Neuronal stem cell (in vitro differentiated cells): ENCODE measurements at regions not wholly inside any gene's neighbourhood (a gene's known extent, or its start where the extent isn't known, plus 50 kb on each side); places are given as distances from the start of the nearest gene placed in this dataset.

Experiments
- DNase-seq: peaks from one replicate; pipeline ENCODE4 v3.0.0-alpha.2; 2013; ENCODE audit warnings: low spot score
- H2AFZ ChIP-seq: one replicate; pipeline ENCODE4 v1.6.1; 2013; ENCODE audit warnings: mild to moderate bottlenecking, low read length, inconsistent platforms
- H2AK5ac ChIP-seq: 2 replicates; pipeline ENCODE4 v1.6.1; 2013; ENCODE audit warnings: low read depth, mild to moderate bottlenecking, inconsistent platforms, low read length, moderate library complexity, mixed read lengths
- H2BK120ac ChIP-seq: 2 replicates; pipeline ENCODE4 v1.6.1; 2013; ENCODE audit warnings: low read depth, mild to moderate bottlenecking, inconsistent platforms, low read length, moderate library complexity, mixed read lengths
- H2BK12ac ChIP-seq: one replicate; pipeline ENCODE4 v1.6.1; 2013; ENCODE audit warnings: low read length, inconsistent platforms
- H2BK15ac ChIP-seq: 2 replicates; pipeline ENCODE4 v1.6.1; 2013; ENCODE audit warnings: mild to moderate bottlenecking, low read length, inconsistent platforms, mixed read lengths
- H2BK5ac ChIP-seq: one replicate; pipeline ENCODE4 v1.6.1; 2013; ENCODE audit warnings: inconsistent platforms, mild to moderate bottlenecking, low read length, moderate library complexity
- H3K14ac ChIP-seq: one replicate; pipeline ENCODE4 v1.6.1; 2013; ENCODE audit warnings: low read length, inconsistent platforms
- H3K18ac ChIP-seq: 2 replicates; pipeline ENCODE4 v1.6.1; 2013; ENCODE audit warnings: low read length, inconsistent platforms
- H3K23ac ChIP-seq: 2 replicates; pipeline ENCODE4 v1.6.1; 2013; ENCODE audit warnings: low read depth, mild to moderate bottlenecking, mixed read lengths, low read length, inconsistent platforms; ENCODE audit not compliant: poor library complexity
- H3K27ac ChIP-seq: replicated peaks from 3 replicates; pipeline ENCODE4 v1.5.1; 2013; ENCODE audit warnings: low read length, inconsistent platforms
- H3K27me3 ChIP-seq, 3 experiments: 2 replicates each; pipeline ENCODE4 v1.6.1; 2013; ENCODE audit warnings: low read length in 3 of 3, mild to moderate bottlenecking in 2 of 3, inconsistent platforms in 1 of 3, low read depth in 1 of 3, mixed read lengths in 1 of 3, moderate library complexity in 1 of 3; ENCODE audit not compliant: control insufficient read depth in 3 of 3, insufficient read depth in 3 of 3
- H3K36me3 ChIP-seq, 2 donors: replicated peaks in 1 of 2; 2 replicates each; pipeline ENCODE4 v1.6.1; 2013; ENCODE audit warnings: low read length in 2 of 2; ENCODE audit not compliant: control insufficient read depth in 2 of 2, insufficient read depth in 2 of 2
- H3K4ac ChIP-seq: 2 replicates; pipeline ENCODE4 v1.6.1; 2013; ENCODE audit warnings: inconsistent platforms, mild to moderate bottlenecking, low read length, moderate library complexity
- H3K4me1 ChIP-seq, 2 donors: 1 replicate in 1 of 2; 2 replicates in 1 of 2; pipeline ENCODE4 v1.6.1; 2013; ENCODE audit warnings: low read length in 2 of 2, low read depth in 1 of 2; ENCODE audit not compliant: control insufficient read depth in 2 of 2, insufficient read depth in 1 of 2
- H3K4me2 ChIP-seq: one replicate; pipeline ENCODE4 v1.6.1; 2013; ENCODE audit warnings: mild to moderate bottlenecking, low read length, inconsistent platforms; ENCODE audit not compliant: insufficient read depth, poor library complexity, severe bottlenecking
- H3K4me3 ChIP-seq, 2 donors: 2 replicates each; pipeline ENCODE4 v1.5.1; 2013; ENCODE audit warnings: low read length in 2 of 2, mild to moderate bottlenecking in 2 of 2, inconsistent platforms in 1 of 2, moderate library complexity in 1 of 2
- H3K79me1 ChIP-seq: one replicate; pipeline ENCODE4 v1.6.1; 2013; ENCODE audit warnings: low read depth, mild to moderate bottlenecking, inconsistent platforms, low read length, moderate library complexity
- H3K9ac ChIP-seq: one replicate; pipeline ENCODE4 v1.6.1; 2013; ENCODE audit warnings: mild to moderate bottlenecking, low read depth, low read length, inconsistent platforms; ENCODE audit not compliant: poor library complexity
- H3K9me3 ChIP-seq, 2 donors: replicated peaks in 1 of 2; 2 replicates each; pipeline versions ENCODE3 to v1.6.1; 2013; ENCODE audit warnings: low read length in 2 of 2, mild to moderate bottlenecking in 2 of 2, inconsistent platforms in 1 of 2, low read depth in 1 of 2, mixed read lengths in 1 of 2, moderate library complexity in 1 of 2; ENCODE audit not compliant: control insufficient read depth in 2 of 2, insufficient read depth in 1 of 2
- H4K8ac ChIP-seq: one replicate; pipeline ENCODE4 v1.6.1; 2013; ENCODE audit warnings: low read depth, mild to moderate bottlenecking, inconsistent platforms, low read length, moderate library complexity
- H4K91ac ChIP-seq: one replicate; pipeline ENCODE4 v1.6.1; 2013; ENCODE audit warnings: low read length, low read depth, mild to moderate bottlenecking, inconsistent platforms; ENCODE audit not compliant: poor library complexity
- WGBS, 2 donors: extraction: QIAGEN DNeasy Blood & Tissue Kit; methylation state at CpG; one replicate each; pipeline ENCODE4 v1.1.7; 2013; ENCODE audit warnings: missing lambda C conversion rate in 2 of 2, mixed read lengths in 1 of 2; ENCODE audit not compliant: insufficient read length in 2 of 2, insufficient replicate concordance in 1 of 2; ENCODE audit errors: extremely low coverage in 2 of 2; 5-methylcytosine and 5-hydroxymethylcytosine counted together

- Histone ChIP-seq H2AFZ (no peak overlapping the region), H3K4ac (no peak overlapping the region), H4K91ac (no peak overlapping the region), H2AK5ac (no peak overlapping the region), H3K79me1 (no peaks in the 10 kb centered on the region), H2BK15ac (no peak overlapping the region), H2BK12ac (no peak overlapping the region), H2BK120ac (no peak overlapping the region), H3K36me3 (no peaks in the 10 kb centered on the region), H3K14ac (no peak overlapping the region), H3K9me3 (no peaks in the 10 kb centered on the region), H3K4me1 (no peaks in the 10 kb centered on the region), H3K27me3 (no peaks in the 10 kb centered on the region), H3K27ac (no peak overlapping the region), H3K4me3 (no peak overlapping the region), H3K23ac (no peak overlapping the region), H3K4me2 (no peak overlapping the region), H4K8ac (no peak overlapping the region), H3K18ac (no peak overlapping the region), H3K9ac (no peak overlapping the region), H2BK5ac (no peak overlapping the region)
- DNase-seq: no peak
- no CpG with 5 or more reads among the region's 1 CpG for WGBS, 2 donors
Observed at GRCh38 chr10:55476129-55476528, 675.1 kb upstream of the PCDH15 start.

DNA sequence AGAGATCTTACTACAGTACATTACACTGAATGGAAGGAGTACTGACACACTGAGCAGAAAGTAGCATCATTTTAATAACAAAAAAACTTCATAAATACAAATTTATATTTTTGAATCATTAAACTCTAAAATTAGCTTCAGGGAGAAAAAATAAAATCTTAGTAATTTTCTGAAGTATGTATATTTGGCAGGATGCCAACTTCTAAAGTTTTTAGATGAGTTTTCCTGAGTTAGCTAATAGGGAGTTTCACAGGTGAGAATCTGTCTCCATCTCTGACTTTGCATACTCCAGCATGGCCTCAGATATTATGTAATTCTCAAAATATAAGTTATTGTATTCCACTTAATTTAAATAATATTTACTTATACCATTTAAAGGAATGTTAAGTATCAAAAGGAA, 673.2 kb upstream of the PCDH15 start:
- H2BK5ac ChIP-seq: no peak overlapping the region
- H4K8ac ChIP-seq: no peak overlapping the region
- no peaks in the 10 kb centered on the region for H3K27me3 ChIP-seq
- H3K14ac ChIP-seq: no peak overlapping the region
- H2AFZ ChIP-seq: no peak overlapping the region
- H3K4me1 ChIP-seq: no peaks in the 10 kb centered on the region
- no peak overlapping the region for H3K27ac ChIP-seq
- no peak overlapping the region for H2AK5ac ChIP-seq
- no peak overlapping the region for H3K4me3 ChIP-seq
- H3K18ac ChIP-seq: no peak overlapping the region
- H3K9me3 ChIP-seq: no peaks in the 10 kb centered on the region
- no peaks in the 10 kb centered on the region for H3K36me3 ChIP-seq
- no peak overlapping the region for H3K23ac ChIP-seq
- DNase-seq: no peak
- H3K4me2 ChIP-seq: no peak overlapping the region
- H3K9ac ChIP-seq: no peak overlapping the region
- no peak overlapping the region for H2BK15ac ChIP-seq
- no peaks in the 10 kb centered on the region for H3K79me1 ChIP-seq
- no peak overlapping the region for H4K91ac ChIP-seq
- H2BK120ac ChIP-seq: no peak overlapping the region
- no peak overlapping the region for H3K4ac ChIP-seq
- H2BK12ac ChIP-seq: no peak overlapping the region

- H2BK120ac ChIP-seq: no peak overlapping the region
- no peak overlapping the region for H2BK15ac ChIP-seq
- H3K27me3 ChIP-seq: no peaks in the 10 kb centered on the region
- no peaks in the 10 kb centered on the region for H3K9me3 ChIP-seq
- H3K9ac ChIP-seq: no peak overlapping the region
- H2BK5ac ChIP-seq: no peak overlapping the region
- H3K23ac ChIP-seq: no peak overlapping the region
- H4K8ac ChIP-seq: no peak overlapping the region
- no peak overlapping the region for H3K4me3 ChIP-seq
- H3K18ac ChIP-seq: no peak overlapping the region
- H3K4me1 ChIP-seq: no peaks in the 10 kb centered on the region
- WGBS, 2 donors: no CpG with 5 or more reads among the region's 1 CpG
- H3K4me2 ChIP-seq: no peak overlapping the region
- DNase-seq: no peak
- no peak overlapping the region for H2AK5ac ChIP-seq
- no peak overlapping the region for H2BK12ac ChIP-seq
- H3K36me3 ChIP-seq: no peaks in the 10 kb centered on the region
- H3K4ac ChIP-seq: no peak overlapping the region
- no peak overlapping the region for H3K27ac ChIP-seq
- no peak overlapping the region for H3K14ac ChIP-seq
- no peak overlapping the region for H4K91ac ChIP-seq
- H3K79me1 ChIP-seq: no peaks in the 10 kb centered on the region
- H2AFZ ChIP-seq: no peak overlapping the region
Observed at GRCh38 chr10:55470840-55471239, 669.8 kb upstream of the PCDH15 start.

- Histone ChIP-seq H3K23ac (no peak overlapping the region), H3K4ac (no peak overlapping the region), H3K9me3 (no peaks in the 10 kb centered on the region), H2AFZ (no peak overlapping the region), H2AK5ac (no peak overlapping the region), H3K4me1 (no peaks in the 10 kb centered on the region), H3K4me3 (no peak overlapping the region), H4K8ac (no peak overlapping the region), H3K14ac (no peak overlapping the region), H3K18ac (no peak overlapping the region), H3K4me2 (no peak overlapping the region), H3K27me3 (no peaks in the 10 kb centered on the region), H2BK15ac (no peak overlapping the region), H4K91ac (no peak overlapping the region), H2BK12ac (no peak overlapping the region), H2BK5ac (no peak overlapping the region), H3K27ac (no peak overlapping the region), H2BK120ac (no peak overlapping the region), H3K9ac (no peak overlapping the region), H3K79me1 (no peaks in the 10 kb centered on the region), H3K36me3 (no peaks in the 10 kb centered on the region)
- no CpG with 5 or more reads among the region's 2 CpGs for WGBS, 2 donors
- no peak for DNase-seq
Observed at GRCh38 chr10:55466806-55467504, 665.9 kb upstream of the PCDH15 start.
